H7 (cell line): ENCODE measurements at regions not wholly inside any gene's neighbourhood (a gene's known extent, or its start where the extent isn't known, plus 50 kb on each side); places are given as distances from the start of the nearest gene placed in this dataset.

Experiments used
- DNase-seq: peaks from one replicate; pipeline ENCODE4 v3.0.0; 2012
- H3K27me3 ChIP-seq: 2 replicates; pipeline ENCODE4 v1.6.0; 2011; ENCODE audit warnings: mild to moderate bottlenecking, low read length; ENCODE audit not compliant: control insufficient read depth, insufficient read depth
- H3K36me3 ChIP-seq: replicated peaks from 2 replicates; pipeline ENCODE4 v1.5.1; 2011; ENCODE audit warnings: low read length; ENCODE audit not compliant: control insufficient read depth, insufficient read depth
- H3K4me3 ChIP-seq: 2 replicates; pipeline ENCODE4 v1.5.1; 2011; ENCODE audit warnings: low read depth, mild to moderate bottlenecking, control low read depth, low read length, moderate library complexity; ENCODE audit not compliant: insufficient read depth

DNA sequence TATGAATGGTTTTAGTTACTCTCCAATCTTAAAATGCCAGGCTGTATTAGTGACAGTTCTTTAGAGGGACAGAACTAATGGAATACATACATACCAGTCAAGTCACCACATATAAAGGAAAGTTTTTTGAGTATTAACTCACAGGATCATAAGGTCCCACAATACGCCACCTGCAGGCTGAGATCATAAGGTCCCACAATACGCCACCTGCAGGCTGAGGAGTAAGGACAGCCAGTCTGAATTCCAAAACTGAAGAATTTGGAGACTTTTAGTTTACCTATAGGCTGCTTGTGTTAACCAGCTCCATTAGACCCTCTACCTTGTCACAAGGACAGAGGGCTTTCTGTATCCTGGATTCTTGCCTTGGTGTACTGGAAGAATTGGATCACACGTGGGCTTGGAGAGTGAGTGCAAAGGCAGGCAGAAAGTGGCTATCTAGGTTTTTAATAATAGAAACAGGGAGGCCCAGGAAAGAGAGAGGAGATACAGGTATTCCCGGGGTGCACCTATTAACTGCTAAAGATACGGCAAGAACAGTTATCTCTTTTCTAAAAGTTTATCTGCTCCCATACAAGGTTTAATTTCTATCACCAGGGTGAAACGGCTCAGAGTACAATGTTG, 234.9 kb upstream of the CYRIA start:
- H3K4me3 ChIP-seq: no peak overlapping the region
- no peak for DNase-seq
- no peaks in the 10 kb centered on the region for H3K27me3 ChIP-seq
- H3K36me3 ChIP-seq: no peaks in the 10 kb centered on the region

DNA sequence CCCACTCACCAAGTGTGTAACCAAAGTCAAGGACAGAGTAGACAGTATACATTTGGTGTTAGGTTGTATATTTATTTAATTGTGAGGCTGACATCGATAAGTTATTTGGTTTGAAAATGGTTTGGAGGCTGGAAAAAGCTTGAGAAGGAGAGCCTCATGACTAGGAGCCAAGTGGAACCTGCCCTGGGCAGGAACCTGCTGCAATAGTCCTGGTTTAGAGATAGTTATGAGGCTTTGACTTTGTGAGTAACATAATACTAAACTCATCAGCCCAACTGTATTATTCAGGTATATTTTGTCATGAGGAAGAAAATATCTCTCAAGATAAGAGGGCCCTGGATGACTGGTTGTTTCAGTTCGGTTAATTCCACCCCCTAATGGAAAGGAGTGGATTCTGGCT, 234.3 kb upstream of the CYRIA start:
- H3K27me3 ChIP-seq: no peaks in the 10 kb centered on the region
- H3K36me3 ChIP-seq: no peaks in the 10 kb centered on the region
- no peak overlapping the region for H3K4me3 ChIP-seq
- DNase-seq: no peak

DNA sequence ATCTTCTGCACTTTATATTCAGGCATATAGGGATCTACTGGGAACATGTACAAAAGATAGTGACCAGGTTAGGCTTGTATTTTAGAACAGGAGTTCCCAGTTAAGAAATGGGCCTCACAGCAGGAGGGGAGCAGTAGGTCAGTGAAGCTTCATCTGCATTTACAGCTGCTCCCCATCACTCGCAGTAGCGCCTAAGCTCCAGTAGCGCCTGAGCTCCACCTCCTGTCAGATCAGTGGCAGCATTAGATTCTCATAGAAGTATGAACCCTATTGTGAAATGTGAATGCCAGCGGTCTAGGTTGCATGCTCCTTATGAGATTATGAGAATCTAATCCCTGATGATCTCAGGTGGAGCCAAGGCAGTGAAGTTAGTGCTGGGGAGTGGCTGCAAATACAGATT, 224.4 kb upstream of the CYRIA start:
- H3K27me3 ChIP-seq: no peaks in the 10 kb centered on the region
- no peak overlapping the region for H3K4me3 ChIP-seq
- no peaks in the 10 kb centered on the region for H3K36me3 ChIP-seq
- DNase-seq: no peak

DNA sequence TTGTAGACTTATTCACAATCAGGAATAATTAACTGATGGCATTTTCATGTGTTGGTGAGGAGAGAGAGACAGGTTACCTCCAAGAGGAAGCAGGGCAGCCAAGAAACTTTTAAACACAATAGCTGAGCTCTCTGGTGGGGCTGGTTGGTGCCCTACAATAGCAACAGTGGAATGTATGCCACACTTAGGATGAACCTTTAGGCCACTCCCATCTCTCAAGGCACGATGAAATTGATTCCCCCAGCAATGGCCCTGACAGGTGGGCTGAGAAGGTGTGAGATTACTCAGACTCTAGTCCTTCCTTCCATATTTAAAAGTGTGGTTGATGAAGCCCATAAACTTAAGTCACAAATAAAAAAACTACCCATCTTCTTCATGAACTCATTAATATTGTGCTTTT, 219.4 kb upstream of the CYRIA start:
- DNase-seq: no peak
- no peaks in the 10 kb centered on the region for H3K36me3 ChIP-seq
- H3K4me3 ChIP-seq: no peak overlapping the region
- no peaks in the 10 kb centered on the region for H3K27me3 ChIP-seq

DNA sequence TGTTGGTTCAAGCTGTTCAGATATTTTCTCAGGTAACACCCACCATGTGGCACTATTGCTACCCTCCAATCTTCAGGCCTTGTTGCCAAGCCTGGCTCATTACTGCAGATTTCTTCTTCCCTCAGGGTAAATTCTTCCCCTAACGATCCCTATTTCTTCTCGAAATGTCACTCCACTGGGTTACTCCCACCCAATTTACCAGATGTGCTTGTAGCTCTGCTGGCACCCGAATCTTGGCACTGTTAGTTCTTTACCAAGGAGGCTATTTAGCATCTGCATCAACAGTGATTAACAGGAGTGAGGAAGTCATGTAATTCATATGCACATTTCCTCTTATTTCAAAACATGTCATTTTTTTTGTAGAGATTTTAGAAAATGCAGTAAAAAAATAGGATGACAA, 217.1 kb upstream of the CYRIA start:
- no peak overlapping the region for H3K4me3 ChIP-seq
- no peak for DNase-seq
- no peaks in the 10 kb centered on the region for H3K36me3 ChIP-seq
- no peaks in the 10 kb centered on the region for H3K27me3 ChIP-seq

- no peaks in the 10 kb centered on the region for H3K27me3 ChIP-seq
- no peak for DNase-seq
- H3K4me3 ChIP-seq: no peak overlapping the region
- H3K36me3 ChIP-seq: no peaks in the 10 kb centered on the region
These were observed 215.5 kb upstream of the CYRIA start for GRCh38 chr2:16881122-16881521.

- Histone ChIP-seq H3K4me3 (no peak overlapping the region), H3K27me3 (no peaks in the 10 kb centered on the region)
- no peak for DNase-seq
These were observed 205.8 kb upstream of the CYRIA start for GRCh38 chr2:16871411-16871810.

GRCh38 chr2:16870491-16871076, 204.9 kb upstream of the CYRIA start:
- Histone ChIP-seq H3K27me3 (no peaks in the 10 kb centered on the region), H3K36me3 (no peaks in the 10 kb centered on the region), H3K4me3 (no peak overlapping the region)
- DNase-seq: no peak

More at GRCh38 chr2:16871411-16871810, 205.8 kb upstream of the CYRIA start:
- H3K36me3 ChIP-seq: no peaks in the 10 kb centered on the region

DNA sequence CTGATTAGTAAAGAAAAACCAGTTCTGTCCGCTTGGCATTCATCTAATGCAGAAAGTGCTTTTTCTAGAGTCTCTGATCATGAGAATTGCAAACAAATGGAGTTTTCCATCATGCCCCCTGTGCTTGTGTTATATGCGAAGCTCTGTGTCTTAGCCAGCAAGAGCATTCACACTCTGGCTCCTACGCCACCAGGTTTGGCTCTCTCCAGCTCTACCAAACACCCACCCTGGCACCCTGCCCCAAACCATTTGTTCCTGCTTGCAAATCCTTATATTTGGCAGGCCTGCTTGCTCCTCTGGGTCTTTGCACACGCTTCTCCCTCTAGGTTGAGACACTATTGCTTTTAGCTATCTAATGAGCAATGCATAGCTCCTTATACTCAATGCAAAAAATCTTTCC, 204.1 kb upstream of the CYRIA start:
- no peak for DNase-seq
- Histone ChIP-seq H3K36me3 (no peaks in the 10 kb centered on the region), H3K4me3 (no peak overlapping the region), H3K27me3 (no peaks in the 10 kb centered on the region)

DNA sequence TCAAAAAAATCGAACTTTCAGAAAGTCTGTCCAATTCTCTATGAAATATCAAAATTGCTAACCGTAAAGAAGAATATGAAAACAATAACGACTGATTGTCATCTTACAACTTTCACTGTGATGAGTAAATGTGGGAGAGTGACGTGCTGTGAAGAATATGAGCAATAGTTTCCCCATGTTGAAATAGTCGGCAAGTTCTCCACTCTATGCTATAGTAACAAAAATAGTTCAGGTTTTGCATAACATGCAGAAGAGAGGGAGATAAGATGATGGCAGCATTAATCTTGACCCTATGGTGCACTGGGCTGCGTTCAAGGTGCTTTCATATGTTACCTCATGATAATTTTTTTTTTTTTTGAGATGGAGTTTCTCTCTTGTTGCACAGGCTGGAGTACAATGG, 196.8 kb upstream of the CYRIA start:
- H3K36me3 ChIP-seq: no peaks in the 10 kb centered on the region
- no peak for DNase-seq
- H3K4me3 ChIP-seq: no peak overlapping the region
- no peaks in the 10 kb centered on the region for H3K27me3 ChIP-seq

DNA sequence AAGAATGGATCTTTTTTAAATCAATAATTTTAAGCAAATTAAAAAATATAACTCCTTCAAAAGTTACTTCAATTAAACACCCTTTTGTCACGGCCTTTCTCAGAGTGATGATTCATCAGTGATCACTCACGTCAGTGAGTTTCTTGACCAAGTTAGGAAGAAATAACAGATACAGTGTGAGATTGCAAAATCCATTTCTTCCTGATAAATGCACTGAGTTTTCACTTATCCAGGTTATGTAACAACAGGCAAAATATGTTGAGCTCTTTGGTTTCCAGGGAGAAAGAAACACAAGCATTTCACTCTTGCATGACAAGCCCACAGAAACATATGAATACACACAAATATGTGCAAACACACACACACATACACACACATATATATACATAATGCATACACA, 195.9 kb upstream of the CYRIA start:
- Histone ChIP-seq H3K27me3 (no peaks in the 10 kb centered on the region), H3K4me3 (no peak overlapping the region), H3K36me3 (no peaks in the 10 kb centered on the region)
- DNase-seq: no peak

DNA sequence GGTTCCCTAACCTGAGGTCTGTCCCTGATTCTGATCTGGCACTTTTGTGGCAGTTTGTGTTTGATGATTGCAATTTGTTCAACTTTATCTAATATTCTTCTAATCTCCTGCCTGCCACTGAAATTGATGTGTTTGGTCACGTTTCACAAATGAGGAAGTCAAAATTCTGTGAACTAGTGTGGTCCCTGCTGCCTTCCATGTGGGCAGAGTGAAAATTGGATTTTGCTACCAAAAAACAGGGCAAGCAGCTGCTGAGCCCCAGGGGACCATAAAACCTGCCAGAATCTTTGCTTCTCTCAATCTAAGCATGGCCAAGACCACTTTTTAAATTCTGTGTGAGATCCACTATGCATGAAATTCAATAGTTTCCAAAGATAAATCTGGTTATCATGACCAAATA, 195.5 kb upstream of the CYRIA start:
- Histone ChIP-seq H3K4me3 (no peak overlapping the region), H3K36me3 (no peaks in the 10 kb centered on the region), H3K27me3 (no peaks in the 10 kb centered on the region)
- no peak for DNase-seq

- DNase-seq: no peak
These were observed 195.0 kb upstream of the CYRIA start for GRCh38 chr2:16860627-16861026.

DNA sequence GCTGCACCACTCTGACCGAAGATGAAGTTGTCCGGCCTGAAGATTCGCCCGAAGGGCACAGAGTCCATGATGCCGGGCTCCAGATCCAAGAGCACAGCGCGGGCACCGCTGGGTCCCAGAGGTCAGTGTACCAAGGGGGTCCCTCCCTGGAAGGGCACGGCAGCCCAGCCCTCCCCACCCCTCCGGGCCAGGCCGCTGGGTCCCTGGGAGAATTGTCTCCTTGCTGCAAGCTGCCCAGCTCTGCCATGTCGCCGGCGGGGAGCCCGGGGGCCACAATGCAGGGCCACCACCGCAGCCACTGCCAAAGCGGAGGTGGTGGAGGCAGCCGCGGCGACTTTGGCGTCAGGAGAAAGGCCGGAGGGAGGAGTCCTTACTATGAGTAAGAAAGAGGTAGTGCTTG, 189.5 kb upstream of the CYRIA start:
- Histone ChIP-seq H3K27me3 (no peaks in the 10 kb centered on the region), H3K36me3 (no peaks in the 10 kb centered on the region), H3K4me3 (no peak overlapping the region)
- no peak for DNase-seq

More at GRCh38 chr2:16860627-16861026, 195.0 kb upstream of the CYRIA start:
- Histone ChIP-seq H3K4me3 (no peak overlapping the region), H3K27me3 (no peaks in the 10 kb centered on the region), H3K36me3 (no peaks in the 10 kb centered on the region)

GRCh38 chr2:16853088-16853487, 187.5 kb upstream of the CYRIA start:
- Histone ChIP-seq H3K4me3 (no peak overlapping the region), H3K27me3 (no peaks in the 10 kb centered on the region), H3K36me3 (no peaks in the 10 kb centered on the region)
- no peak for DNase-seq

- Histone ChIP-seq H3K27me3 (no peaks in the 10 kb centered on the region), H3K36me3 (no peaks in the 10 kb centered on the region), H3K4me3 (no peak overlapping the region)
- DNase-seq: no peak
These were observed 187.0 kb upstream of the CYRIA start for GRCh38 chr2:16852651-16853050.
